H4 (cell line): ENCODE measurements at regions not wholly inside any gene's neighbourhood (a gene's known extent, or its start where the extent isn't known, plus 50 kb on each side); places are given as distances from the start of the nearest gene placed in this dataset.

ENCODE experiments used
- DNase-seq: peaks from one replicate; pipeline ENCODE4 v3.0.0-alpha.2; 2015; ENCODE audit warnings: low spot score

DNA sequence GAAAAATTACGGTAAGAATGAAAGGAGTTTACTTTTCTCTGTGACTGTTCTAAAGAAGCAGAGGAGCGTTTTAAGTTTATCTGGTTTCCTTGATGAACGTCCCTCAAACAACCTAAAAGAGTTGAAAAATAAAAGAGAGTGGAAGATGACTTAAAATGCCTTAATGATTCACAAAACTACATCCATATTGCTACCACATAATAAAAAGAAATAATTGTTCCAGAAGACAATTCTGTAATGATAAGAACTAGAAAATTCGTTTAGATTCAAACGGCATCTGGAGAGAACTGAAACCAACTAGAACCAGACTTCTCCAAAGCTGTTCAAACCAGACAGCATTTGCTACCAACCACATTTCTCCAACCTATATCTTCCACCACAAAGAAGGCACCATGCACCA is 68.1 kb downstream of the TEKT4 start:
- DNase-seq, result no peak

DNA sequence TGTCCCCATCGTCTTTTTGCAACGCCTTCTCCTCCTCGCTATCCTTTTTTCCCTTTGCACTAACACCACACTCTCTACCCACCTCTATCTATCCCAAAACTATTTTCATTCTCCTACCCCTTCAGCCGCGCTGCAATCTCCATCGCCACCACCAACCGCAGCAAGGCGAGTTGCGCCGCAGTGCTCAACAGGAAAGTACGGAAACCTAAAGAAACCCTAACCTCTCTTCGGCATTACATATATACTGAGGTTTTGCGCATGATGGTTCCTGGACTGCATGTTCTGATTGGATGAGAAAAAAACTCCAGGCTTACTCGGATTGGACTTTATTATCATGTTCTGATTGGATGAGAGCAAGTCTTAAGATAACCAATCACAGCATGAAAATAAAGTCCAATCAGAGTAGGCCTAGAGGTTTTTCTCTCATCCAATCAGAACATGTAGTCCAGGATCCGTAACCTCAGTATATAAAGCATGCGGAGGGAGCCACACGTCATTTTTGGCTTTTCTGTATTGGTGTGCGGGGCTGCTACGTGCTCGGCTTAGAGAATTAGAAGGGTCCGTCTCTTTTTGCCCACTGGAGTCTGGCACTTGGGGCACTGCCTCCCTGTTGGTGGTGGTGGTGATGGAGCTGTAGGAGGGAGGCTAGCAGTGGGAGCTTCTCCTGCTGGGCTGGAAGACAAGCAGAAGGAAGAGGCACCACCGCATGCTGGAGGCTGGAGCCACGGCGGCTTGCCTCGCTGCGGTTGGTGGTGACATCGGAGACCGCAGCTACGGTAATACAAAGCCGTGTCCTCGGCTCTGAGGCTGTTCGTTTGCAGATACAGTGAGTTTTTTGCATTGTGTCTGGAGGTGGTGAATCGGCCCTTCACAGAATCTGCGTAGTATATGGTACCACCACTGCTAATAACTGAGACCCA is 76.1 kb downstream of the TEKT4 start:
- peak; percentile 97 for DNase-seq

DNA sequence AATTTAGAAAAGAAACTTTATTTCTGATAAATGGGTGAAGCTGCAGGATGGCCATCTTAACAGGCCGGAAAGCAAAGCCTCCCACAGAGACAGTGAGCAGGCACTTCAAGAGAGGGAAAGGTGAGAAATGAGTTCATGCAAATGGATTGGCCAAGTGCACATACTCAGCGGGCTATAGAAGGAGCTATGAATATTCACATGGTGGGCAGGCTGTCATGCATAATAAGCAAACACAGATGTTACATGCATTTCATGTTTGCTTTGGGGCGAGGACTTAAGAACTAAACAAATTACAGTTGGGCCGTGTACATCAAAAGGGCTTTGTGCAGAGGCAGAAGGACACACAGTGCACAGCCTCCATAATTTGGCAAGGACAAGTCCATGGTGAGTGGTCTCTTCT is 69.8 kb upstream of the MAL start:
- no peak for DNase-seq

DNA sequence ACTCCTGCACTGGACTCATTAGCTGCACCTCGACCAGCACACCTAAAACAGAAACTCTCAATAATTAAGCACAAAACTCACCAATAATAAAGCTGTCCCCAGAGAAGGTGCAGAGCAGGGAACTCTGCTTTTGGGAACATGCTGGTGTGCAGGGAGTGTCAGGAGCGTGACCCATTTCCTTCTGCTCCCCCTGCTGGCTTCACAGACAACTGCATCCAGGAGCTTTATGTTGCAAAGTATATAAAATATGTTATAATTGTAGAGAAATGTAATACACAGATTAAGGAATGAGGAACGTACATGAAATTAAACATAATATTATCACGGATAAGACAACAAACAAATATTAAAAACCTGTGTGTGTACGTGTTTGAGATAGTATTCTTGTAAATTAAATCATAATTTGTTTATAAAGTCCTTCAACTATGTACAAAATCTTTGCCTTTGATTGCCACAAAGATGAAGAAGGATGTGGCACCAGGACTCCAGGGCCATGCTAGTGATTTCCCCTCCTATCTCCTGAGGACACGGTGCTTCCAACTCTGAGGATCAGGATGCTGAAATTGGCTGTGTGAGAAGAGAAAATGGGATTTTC is 68.6 kb upstream of the MAL start:
- DNase-seq, result no peak

DNA sequence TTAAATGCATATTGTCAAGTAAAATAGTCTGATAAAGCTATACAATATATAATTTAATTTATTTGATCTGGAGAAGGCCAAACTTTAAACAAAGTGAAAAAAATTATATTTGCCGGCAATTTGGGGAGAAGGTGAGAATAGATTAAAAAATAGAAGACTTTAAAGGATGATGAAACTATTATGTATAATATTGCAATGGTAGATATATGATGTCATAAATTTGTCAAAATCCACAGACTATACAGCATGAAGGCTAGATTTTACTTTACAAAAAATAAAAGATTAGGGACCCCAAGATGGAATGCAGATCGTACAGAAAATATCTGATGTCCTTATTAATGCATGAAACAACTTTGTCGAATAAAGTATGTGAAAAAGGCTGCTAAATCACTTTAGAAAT is 67.3 kb upstream of the MAL start:
- DNase-seq, result no peak

DNA sequence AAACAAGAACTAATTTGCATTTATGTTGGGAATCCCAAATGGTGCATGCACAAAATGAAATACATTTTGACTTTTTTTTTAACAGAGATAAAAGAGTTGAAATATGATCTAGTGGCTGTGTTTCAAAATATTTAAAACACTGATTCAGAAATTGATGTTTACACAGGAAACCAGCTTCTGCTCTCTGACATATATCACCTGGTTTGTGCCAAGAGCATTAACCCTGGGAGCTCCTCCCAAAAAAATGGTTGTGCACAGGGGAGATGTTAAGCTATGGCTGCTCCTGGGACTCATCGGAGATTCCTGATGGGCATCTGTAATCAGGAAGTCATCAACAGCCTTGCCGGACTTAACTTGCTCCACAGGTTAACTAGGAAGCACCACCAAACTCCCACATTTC is 65.2 kb upstream of the MAL start:
- no peak for DNase-seq

DNA sequence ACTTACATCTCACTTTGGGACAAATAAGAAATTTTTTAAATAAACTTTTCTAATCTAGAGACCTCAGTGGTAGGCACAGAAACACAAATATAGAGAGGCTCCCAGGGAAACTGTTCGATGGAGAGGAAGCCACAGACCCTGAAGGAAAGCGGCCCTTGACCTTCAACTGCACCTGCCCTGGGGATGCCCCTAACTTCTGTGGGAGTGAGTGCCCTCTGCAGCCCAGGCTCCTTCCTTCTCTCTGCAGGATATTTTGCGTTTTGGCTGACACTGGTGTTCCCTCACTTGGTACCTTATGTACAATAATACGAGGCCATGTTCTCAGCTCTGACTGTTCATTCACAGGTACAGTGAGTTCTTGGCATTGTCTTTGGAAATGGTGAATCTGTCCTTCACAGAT is 64.8 kb upstream of the MAL start:
- DNase-seq, result no peak

DNA sequence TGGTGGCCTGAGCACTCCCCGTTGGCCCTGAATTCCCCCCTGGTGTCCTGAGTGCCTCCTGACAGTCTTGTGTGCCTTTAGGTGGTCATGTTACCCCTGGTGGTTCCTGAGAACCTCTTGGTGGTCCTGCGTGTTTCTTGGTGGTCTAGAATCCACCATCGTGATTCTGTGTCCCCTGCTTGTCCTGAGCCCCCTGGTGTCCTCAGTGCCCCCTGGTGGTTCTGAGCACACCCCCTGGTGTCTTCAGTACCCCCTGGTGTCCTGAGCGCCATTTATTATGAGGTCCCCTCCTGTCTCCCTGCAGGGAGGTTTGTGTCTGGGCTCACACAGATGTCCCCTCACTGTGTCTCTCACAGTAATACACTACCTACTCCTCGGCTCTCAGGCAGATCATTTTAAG is 61.3 kb upstream of the MAL start:
- no peak for DNase-seq

DNA sequence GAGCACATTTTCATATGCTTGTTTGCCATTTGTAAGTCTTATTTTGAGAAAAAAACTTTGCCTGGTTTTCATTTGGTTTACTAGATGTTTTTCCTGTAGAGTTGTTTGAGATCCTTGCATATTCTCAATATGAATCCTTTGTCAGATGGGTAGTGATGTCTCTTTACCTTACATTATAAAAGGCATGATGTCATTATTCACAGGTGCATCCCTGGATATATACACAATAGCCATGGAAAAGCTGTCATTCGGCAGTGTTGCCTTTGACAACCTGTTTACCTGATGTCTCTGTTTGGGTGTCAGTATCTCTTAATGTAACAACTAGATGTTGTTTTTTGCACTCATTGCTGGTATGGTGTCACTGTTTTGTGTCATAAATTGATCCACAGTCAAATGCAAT is 58.8 kb upstream of the MAL start:
- DNase-seq, result no peak

DNA sequence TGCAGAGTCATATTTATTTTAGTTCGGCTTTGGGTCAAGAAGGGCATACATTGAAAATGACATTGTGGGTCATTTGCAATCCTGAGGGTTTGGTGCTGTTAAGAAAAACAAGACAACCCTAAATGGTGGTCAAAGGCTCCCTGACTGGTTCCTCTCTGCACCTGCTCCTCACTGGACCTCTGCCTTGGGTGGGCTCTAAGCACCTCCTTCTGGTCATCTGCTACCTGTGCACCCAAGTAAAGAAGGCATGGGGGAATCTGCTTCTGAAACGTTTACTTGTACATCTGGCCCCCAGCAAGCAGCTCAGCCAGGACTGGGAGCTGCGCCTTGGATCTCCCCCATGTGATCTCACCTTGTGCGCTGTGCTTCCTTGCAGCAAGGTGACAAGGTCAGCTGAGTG is 55.2 kb upstream of the MAL start:
- no peak for DNase-seq
